Subcutaneous abdominal adipose tissue (tissue), 5 donors: ENCODE measurements at regions not wholly inside any gene's neighbourhood (a gene's known extent, or its start where the extent isn't known, plus 50 kb on each side); places are given as distances from the start of the nearest gene placed in this dataset.
"Not testable (repeated sequence)": the region's sequence is repeated elsewhere in the genome, so short reads cannot be mapped to it uniquely, and the experiment has no call there.

ENCODE experiments used
- H3K27ac ChIP-seq: one replicate; pipeline ENCODE4 v1.7.0; 2013; ENCODE audit warnings: low read depth, mild to moderate bottlenecking, inconsistent platforms, low read length, moderate library complexity
- H3K27me3 ChIP-seq, 5 donors: one replicate each; pipeline ENCODE4 v1.7.0; 2013; ENCODE audit warnings: low read length in 5 of 5, inconsistent platforms in 1 of 5; ENCODE audit not compliant: control insufficient read depth in 5 of 5, insufficient read depth in 4 of 5
- H3K36me3 ChIP-seq, 5 donors: one replicate each; pipeline ENCODE4 v1.7.0; 2013; ENCODE audit warnings: low read length in 5 of 5; ENCODE audit not compliant: control insufficient read depth in 5 of 5, insufficient read depth in 5 of 5
- H3K4me1 ChIP-seq, 5 donors: one replicate each; pipeline ENCODE4 v1.7.0; 2013; ENCODE audit warnings: low read length in 5 of 5, mild to moderate bottlenecking in 3 of 5, moderate library complexity in 1 of 5; ENCODE audit not compliant: control insufficient read depth in 5 of 5, insufficient read depth in 5 of 5
- H3K4me3 ChIP-seq, 5 donors: one replicate each; pipeline ENCODE4 v1.7.0; 2013; ENCODE audit warnings: low read length in 5 of 5, low read depth in 1 of 5
- H3K9ac ChIP-seq, 5 donors: one replicate each; pipeline ENCODE4 v1.7.0; 2013; ENCODE audit warnings: low read length in 5 of 5, mild to moderate bottlenecking in 4 of 5, moderate library complexity in 3 of 5
- H3K9me3 ChIP-seq, 5 donors: one replicate each; pipeline ENCODE4 v1.7.0; 2013; ENCODE audit warnings: low read length in 5 of 5; ENCODE audit not compliant: control insufficient read depth in 5 of 5
- donor health status: healthy.
- donor health status: healthy.
- donor health status: healthy.
- donor health status: healthy.
- donor health status: healthy.

- H3K4me3 ChIP-seq, H3K27me3 ChIP-seq, H3K27ac ChIP-seq, H3K36me3 ChIP-seq, H3K9me3 ChIP-seq, H3K4me1 ChIP-seq, H3K9ac ChIP-seq: not testable (repeated sequence)
These were observed 113.8 kb downstream of the GGTLC2 start for GRCh38 chr22:22758101-22758807.

GRCh38 chr22:22759371-22759770 is 115.0 kb downstream of the GGTLC2 start:
- H3K27ac ChIP-seq = no peak overlapping the region
- no peaks in the 10 kb centered on the region for H3K4me1 ChIP-seq

GRCh38 chr22:22759889-22760546 is 115.6 kb downstream of the GGTLC2 start:
- Histone ChIP-seq H3K9me3 (no peaks in the 10 kb centered on the region), H3K36me3 (no peaks in the 10 kb centered on the region), H3K4me1 (no peaks in the 10 kb centered on the region), H3K27ac (no peak overlapping the region), H3K4me3 (no peak overlapping the region), H3K9ac (no peak overlapping the region), H3K27me3 (peaks cover 0 to 10% (median 0%) of the 10 kb centered on the region in 5 donors)

More at GRCh38 chr22:22759371-22759770, 115.0 kb downstream of the GGTLC2 start:
- Histone ChIP-seq H3K4me3 (no peak overlapping the region), H3K27me3 (peaks cover 0 to 10% (median 0%) of the 10 kb centered on the region in 5 donors), H3K36me3 (no peaks in the 10 kb centered on the region), H3K9ac (no peak overlapping the region), H3K9me3 (no peaks in the 10 kb centered on the region)

GRCh38 chr22:22761606-22761962 is 117.2 kb downstream of the GGTLC2 start:
- Histone ChIP-seq H3K27me3 (peaks cover 0 to 6% (median 0%) of the 10 kb centered on the region in 5 donors), H3K36me3 (no peaks in the 10 kb centered on the region), H3K4me1 (no peaks in the 10 kb centered on the region), H3K4me3 (no peak overlapping the region), H3K9ac (no peak overlapping the region), H3K27ac (no peak overlapping the region), H3K9me3 (no peaks in the 10 kb centered on the region)

GRCh38 chr22:22761963-22762772 is 117.8 kb downstream of the GGTLC2 start:
- Histone ChIP-seq H3K27me3 (peaks cover 0 to 5% (median 2%) of the 10 kb centered on the region in 5 donors), H3K4me1 (no peaks in the 10 kb centered on the region), H3K9ac (no peak overlapping the region), H3K36me3 (no peaks in the 10 kb centered on the region), H3K9me3 (no peaks in the 10 kb centered on the region), H3K27ac (no peak overlapping the region), H3K4me3 (no peak overlapping the region)

- Histone ChIP-seq H3K36me3 (no peaks in the 10 kb centered on the region), H3K9ac (no peak overlapping the region), H3K4me1 (peaks cover 0 to 2% (median 0%) of the 10 kb centered on the region in 5 donors), H3K27me3 (peaks cover 0 to 11% (median 3%) of the 10 kb centered on the region in 5 donors), H3K27ac (no peak overlapping the region), H3K4me3 (no peak overlapping the region), H3K9me3 (no peaks in the 10 kb centered on the region)
These were observed 119.1 kb downstream of the GGTLC2 start for GRCh38 chr22:22763512-22763911.

GRCh38 chr22:22764085-22764484 is 119.7 kb downstream of the GGTLC2 start:
- Histone ChIP-seq H3K27ac (no peak overlapping the region), H3K9ac (no peak overlapping the region), H3K27me3 (peaks cover 0 to 14% (median 3%) of the 10 kb centered on the region in 5 donors), H3K9me3 (no peaks in the 10 kb centered on the region), H3K4me3 (no peak overlapping the region), H3K4me1 (peaks cover 0 to 2% (median 0%) of the 10 kb centered on the region in 5 donors), H3K36me3 (no peaks in the 10 kb centered on the region)

GRCh38 chr22:22767876-22768602 is 119.6 kb upstream of the IGLL5 start:
- Histone ChIP-seq H3K9me3 (no peaks in the 10 kb centered on the region), H3K4me1 (peaks cover 0 to 6% (median 3%) of the 10 kb centered on the region in 5 donors)

GRCh38 chr22:22768885-22769284 is 118.7 kb upstream of the IGLL5 start:
- H3K27me3 ChIP-seq = peaks cover 0 to 11% (median 4%) of the 10 kb centered on the region in 5 donors
- H3K36me3 ChIP-seq = no peaks in the 10 kb centered on the region
- no peak overlapping the region for H3K9ac ChIP-seq
- H3K4me3 ChIP-seq = no peak overlapping the region
- H3K27ac ChIP-seq = no peak overlapping the region
- H3K4me1 ChIP-seq = peaks cover 0 to 6% (median 4%) of the 10 kb centered on the region in 5 donors
- H3K9me3 ChIP-seq = no peaks in the 10 kb centered on the region

More at GRCh38 chr22:22767876-22768602, 119.6 kb upstream of the IGLL5 start:
- H3K27me3 ChIP-seq = peaks cover 0 to 11% (median 4%) of the 10 kb centered on the region in 5 donors
- H3K27ac ChIP-seq = no peak overlapping the region
- H3K36me3 ChIP-seq = no peaks in the 10 kb centered on the region
- H3K4me3 ChIP-seq = no peak overlapping the region
- H3K9ac ChIP-seq = no peak overlapping the region
